ENCODE measurements at regions not wholly inside any gene's neighbourhood (a gene's known extent, or its start where the extent isn't known, plus 50 kb on each side); places are given as distances from the start of the nearest gene placed in this dataset.

DNA sequence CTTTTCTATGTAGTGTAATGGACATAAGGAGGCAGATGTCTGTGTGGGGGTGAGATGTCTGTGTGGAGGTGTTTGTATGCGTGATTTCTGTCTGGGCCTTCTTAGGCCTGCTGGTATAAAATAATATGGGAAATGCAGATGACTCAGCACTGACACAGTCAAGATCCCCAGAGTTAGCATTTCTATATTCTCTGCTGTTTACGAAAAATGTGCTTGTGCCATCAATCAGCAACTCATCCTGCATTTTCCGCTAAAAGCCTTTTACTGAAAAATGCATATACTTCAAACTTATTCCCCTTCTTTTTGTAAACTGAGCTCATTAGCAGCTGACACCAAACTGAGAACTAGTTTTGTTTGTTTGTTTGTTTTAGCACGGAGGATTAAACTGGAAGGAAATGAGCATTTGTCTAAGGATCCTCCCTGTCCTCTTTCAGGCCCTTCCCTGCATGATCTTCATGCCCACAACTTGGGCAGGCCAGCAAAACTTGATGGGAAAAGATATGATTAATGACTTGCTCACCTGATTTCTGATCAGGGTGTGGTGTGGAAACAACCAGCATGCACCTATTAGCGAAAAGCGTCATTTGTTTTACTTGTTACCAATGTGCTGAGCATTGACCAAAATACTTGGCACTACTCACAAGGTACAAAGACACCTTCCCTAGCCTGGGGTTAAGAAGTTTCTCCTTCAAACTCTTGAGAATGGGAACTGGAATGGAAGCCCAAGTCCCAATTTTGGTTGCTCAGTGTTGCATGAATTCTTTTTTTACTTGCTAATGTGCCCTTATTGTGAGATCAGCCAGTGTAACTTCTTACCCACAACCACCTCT is 77.4 kb downstream of the NDUFS5 start:
- peak; percentile 85 for DNase-seq (ENCODE audit: low read depth)
- TF ChIP-seq, protein P1, sequence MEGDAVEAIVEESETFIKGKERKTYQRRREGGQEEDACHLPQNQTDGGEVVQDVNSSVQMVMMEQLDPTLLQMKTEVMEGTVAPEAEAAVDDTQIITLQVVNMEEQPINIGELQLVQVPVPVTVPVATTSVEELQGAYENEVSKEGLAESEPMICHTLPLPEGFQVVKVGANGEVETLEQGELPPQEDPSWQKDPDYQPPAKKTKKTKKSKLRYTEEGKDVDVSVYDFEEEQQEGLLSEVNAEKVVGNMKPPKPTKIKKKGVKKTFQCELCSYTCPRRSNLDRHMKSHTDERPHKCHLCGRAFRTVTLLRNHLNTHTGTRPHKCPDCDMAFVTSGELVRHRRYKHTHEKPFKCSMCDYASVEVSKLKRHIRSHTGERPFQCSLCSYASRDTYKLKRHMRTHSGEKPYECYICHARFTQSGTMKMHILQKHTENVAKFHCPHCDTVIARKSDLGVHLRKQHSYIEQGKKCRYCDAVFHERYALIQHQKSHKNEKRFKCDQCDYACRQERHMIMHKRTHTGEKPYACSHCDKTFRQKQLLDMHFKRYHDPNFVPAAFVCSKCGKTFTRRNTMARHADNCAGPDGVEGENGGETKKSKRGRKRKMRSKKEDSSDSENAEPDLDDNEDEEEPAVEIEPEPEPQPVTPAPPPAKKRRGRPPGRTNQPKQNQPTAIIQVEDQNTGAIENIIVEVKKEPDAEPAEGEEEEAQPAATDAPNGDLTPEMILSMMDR (conservative IDR thresholded peaks at IDR 0.05; ENCODE audit: control insufficient read depth, insufficient read depth, low read depth, low read length): no peak
- H3K4me3 ChIP-seq (ENCODE audit: control insufficient read depth, low read depth, low read length): no peak overlapping the region

DNA sequence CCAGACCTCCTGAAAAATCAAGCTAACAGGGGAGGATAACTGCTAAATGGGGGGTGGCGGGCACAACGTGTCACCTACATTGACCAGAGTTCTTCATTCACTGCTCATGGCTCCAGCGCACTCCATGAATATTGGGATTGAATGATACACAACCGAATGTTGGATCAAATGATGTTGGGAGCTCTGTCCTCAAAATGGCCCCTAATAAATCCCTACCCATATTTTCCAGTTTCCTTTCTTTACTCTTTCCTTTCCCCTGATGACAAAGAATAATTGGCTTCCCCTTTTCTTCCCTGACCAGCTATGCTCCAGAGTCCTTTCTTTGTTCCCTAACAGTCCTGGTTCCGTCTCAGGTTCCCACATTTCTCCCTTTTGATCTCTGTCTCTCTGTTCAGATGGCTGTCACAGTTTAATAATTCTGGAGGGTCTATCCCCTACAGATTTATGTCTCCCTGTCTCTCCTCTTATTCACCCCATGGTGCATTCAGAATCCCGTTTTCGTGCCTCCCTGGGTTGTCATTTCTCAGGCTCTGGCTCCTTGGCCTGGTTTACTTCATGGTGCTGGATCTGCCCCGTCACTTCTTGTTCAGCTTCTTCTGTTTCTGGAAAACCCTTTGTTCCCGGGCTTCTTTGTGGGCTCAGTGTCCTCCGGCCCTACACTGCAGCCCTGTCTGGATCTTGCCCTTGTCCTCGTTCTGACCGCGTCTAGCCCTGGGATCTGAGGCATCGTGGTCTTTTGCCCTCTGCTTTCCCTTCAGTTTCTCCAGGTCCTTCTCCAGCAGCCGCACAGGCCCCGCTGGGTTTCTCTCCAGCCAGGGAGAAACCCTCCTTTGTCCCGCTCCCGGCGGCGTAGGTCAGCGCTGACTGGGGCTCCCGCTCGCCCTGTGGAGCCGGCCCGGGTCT is 78.3 kb downstream of the NDUFS5 start:
- DNase-seq (ENCODE audit: low read depth): peak; percentile 33
- TF ChIP-seq, protein P1 (conservative IDR thresholded peaks at IDR 0.05; ENCODE audit: control insufficient read depth, insufficient read depth, low read depth, low read length): no peak
- H3K4me3 ChIP-seq (ENCODE audit: control insufficient read depth, low read depth, low read length): peak overlapping the region; percentile 36

DNA sequence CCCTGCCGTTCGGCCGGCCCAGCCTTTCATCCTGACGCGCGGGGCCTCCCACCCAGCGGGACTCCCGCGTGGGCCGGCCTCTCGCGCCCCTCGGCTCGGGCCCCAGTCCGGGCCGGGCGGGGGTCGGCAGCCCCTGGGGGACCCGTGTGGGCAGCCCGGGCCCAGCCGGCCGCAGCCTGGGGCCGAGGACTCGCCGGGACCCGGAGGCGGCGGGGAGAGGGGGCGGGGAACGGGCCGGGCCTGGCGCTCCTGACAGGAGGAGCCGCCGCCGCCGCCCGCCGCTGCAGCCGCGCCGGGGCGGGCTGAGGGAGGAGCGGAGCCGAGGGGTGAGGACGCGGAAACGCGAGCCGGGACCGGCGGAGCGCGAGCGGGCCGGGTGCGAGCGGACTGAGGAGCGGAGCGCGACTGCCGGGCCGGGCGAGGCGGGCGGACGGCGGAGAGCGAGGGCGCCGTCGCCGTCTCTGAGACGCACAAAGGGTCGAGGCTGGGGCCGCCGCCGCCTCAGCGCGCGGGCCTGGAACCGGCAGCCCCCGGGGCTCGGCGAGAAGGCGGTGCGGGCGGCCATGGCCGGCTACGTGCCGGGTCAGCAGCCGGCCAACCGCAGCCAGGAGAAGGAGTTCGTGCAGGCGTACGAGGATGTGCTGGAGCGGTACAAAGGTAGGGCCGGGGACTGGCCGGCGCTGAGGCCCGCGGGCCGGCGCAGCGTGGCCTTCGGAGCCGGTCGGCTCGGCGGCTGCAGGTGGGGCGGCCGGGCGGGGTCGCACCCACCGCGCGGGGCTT is 79.1 kb downstream of the NDUFS5 start:
- DNase-seq (ENCODE audit: low read depth): peak; percentile 45
- peak overlapping the region; percentile 65 for H3K4me3 ChIP-seq (ENCODE audit: control insufficient read depth, low read depth, low read length)
- TF ChIP-seq, protein P1 (conservative IDR thresholded peaks at IDR 0.05; ENCODE audit: control insufficient read depth, insufficient read depth, low read depth, low read length): no peak

DNA sequence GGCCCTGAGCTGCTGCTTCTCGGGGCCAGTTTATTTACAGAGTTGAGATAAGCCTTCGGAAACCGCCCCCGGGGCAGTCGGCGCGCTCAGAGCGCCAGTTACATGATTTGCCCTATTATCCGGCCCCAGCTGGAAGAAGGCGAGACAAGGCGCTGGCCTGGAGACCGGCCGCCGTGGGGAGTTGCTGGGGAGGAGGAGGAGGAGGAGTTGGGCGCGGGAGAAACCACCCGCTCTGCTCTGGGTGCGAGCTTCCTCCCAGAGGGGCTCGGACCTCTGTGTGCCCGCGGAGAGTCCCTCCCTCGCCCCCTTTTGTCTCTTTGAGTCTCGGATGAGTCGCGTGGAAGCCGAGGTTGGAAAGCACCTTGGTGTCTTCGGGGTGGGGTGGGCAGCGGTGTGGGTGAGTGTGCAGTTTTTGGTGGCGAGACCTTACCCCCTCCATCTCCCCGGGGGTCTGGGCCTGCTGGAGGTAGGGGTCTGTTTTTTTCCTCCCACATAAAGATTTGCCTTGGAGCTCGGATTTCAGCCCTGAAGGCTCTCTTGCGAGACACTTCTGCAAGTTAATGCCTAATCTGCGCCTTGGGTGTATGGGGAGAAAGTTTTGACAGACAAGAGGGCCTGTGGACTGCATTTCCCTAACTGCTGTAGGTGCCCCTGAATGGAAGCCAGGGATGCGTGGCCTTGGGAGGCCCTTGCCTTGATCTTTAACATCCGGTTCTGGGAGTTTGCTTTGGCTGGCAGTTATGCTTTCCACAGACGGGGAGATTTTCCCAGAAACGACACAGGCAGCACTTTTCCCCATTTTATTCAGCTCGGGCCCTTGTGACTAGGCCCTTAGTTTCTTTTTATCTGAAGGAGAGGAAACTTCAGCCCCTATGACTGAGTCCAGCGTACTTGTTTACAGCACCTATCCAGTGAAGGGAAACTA is 80.0 kb downstream of the NDUFS5 start:
- H3K4me3 ChIP-seq (ENCODE audit: control insufficient read depth, low read depth, low read length): peak overlapping the region; percentile 65
- peak; percentile 51 for DNase-seq (ENCODE audit: low read depth)
- TF ChIP-seq, protein P1 (conservative IDR thresholded peaks at IDR 0.05; ENCODE audit: control insufficient read depth, insufficient read depth, low read depth, low read length): no peak

DNA sequence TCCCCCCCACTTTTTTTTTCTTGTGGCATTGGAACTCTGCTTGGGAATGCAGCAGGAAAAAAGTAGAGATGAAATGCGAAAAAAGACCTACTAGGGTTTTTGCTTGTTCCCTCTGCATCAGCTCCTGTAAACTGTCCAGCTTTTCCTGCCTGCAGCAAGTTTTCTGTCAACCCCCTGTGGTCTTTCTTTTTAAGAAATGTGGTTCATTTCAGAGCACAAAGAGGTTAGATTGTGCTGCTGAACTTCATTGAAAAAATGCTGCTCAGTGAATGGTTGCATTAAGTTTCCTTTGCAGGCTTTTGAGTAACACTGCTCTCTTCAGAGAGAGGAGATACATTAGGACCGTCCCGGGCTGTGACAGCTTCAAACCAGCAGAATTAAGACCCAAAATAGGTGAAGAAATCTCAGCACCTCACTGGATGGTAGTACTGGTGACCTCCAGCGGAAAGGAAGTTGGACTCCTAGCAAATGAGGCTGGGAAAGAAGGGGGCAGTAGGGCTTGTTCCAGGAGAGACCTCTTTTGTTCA is 80.7 kb downstream of the NDUFS5 start:
- H3K4me3 ChIP-seq (ENCODE audit: control insufficient read depth, low read depth, low read length): peak overlapping the region; percentile 65
- no peak for DNase-seq (ENCODE audit: low read depth)
- TF ChIP-seq, protein P1 (conservative IDR thresholded peaks at IDR 0.05; ENCODE audit: control insufficient read depth, insufficient read depth, low read depth, low read length): no peak

Measured in fibroblast of mammary gland (primary cell).